SHP77 (cell line): ENCODE measurements at regions not wholly inside any gene's neighbourhood (a gene's known extent, or its start where the extent isn't known, plus 50 kb on each side); places are given as distances from the start of the nearest gene placed in this dataset.
"Not testable (repeated sequence)": the region's sequence is repeated elsewhere in the genome, so short reads cannot be mapped to it uniquely, and the experiment has no call there.

Experiments
- DNase-seq, 2 experiments: peaks; one replicate each; lab custom pipeline; 2025; lab: John Stamatoyannopoulos, UW

- DNase-seq, result no peak
Observed at GRCh38 chr2:144663207-144663606, 143.3 kb upstream of the ZEB2 start.

DNA sequence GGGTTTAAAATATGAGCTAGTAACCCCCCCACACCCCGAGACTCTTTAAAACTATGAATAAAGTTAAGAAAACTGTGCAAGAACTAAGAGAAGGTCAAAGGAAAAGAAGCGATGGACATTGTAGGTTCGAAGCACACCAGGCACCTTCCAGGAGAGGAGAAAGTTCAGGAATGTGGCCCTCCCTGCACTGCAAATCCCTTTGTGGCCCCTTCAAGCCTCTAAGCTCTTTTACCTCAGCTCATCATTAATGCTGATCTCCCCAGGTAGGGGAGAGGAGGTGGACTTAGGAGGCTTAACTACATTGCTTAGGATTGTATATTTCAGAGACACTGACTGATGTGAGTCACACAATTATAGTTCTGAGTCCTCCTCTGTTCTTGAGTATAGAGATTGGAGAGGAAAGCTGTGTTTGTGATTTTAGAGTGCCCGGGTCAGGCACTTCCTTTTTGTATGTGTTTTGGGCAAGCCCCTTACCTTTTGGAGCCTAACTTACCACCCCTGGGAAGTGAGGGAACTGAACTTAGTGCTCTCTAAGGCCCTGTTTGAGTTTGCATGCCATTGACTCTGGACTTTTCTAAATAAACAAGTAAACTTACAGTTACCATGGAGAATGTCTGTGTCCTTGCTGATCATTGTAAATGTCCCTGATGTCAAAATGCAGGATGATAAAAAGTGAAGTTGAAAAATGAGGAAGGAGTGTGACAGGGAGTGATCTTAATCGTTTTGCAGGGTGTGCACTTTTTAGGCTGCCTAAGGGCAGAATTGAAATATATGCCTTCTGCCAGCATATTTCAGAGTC is 140.8 kb upstream of the ZEB2 start:
- no peak for DNase-seq

GRCh38 chr2:144659731-144660275 is 139.9 kb upstream of the ZEB2 start:
- no peak for DNase-seq

GRCh38 chr2:144654523-144654922 is 134.6 kb upstream of the ZEB2 start:
- DNase-seq, result no peak

DNA sequence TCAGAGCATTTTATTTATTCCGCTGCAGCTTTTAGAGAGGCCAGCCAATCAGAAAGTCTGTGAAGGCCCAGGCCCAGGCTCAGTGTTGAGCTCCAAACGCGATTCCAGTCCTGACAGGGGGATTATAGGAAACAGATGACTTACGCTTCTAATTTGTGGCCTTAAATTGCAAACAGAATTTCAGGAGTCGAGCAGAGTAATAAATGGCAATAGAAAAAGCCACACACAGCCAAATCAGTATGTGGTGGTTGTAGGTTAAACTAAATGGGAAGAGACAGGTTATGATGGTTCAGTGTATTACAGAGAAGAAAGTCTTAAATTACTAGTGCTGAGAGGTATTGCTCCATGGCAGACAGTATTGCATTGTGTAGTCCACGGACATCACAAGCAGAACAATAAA is 131.0 kb upstream of the ZEB2 start:
- DNase-seq, result no peak

DNA sequence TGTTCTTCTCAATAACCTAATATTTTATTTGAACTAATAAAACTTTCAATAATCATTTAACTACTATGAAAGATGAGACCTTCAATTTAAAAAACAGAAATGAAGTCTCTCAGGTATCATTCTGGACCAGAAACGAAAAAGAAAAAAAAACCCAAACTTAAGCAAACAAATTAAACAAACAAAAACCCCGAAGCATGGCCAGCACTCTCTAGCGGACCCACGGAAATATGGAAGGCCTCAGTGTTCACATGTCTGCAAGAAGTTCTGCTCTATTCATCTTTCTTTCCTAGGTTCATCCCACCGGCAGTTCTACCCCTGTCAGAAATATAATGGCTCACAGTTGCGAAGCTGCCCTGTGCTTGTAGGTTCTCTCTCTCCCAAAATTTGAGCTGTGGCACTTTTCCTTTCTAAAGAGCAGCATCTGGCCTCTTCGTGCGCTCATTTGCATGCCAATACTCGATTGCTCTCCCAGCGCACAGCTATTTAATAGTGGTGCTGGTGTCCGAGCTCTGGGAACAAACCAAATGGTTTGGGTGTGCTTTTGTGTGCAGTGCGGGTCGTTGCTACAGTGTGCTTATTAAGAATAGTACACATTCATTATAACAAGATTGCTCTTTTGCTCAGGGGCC is 129.0 kb upstream of the ZEB2 start:
- no peak for DNase-seq

- no peak for DNase-seq
Observed at GRCh38 chr2:144645083-144645778, 125.3 kb upstream of the ZEB2 start.

- no peak for DNase-seq
Observed at GRCh38 chr2:144644549-144644948, 124.6 kb upstream of the ZEB2 start.

GRCh38 chr2:144643537-144644336 is 123.8 kb upstream of the ZEB2 start:
- no peak for DNase-seq

DNA sequence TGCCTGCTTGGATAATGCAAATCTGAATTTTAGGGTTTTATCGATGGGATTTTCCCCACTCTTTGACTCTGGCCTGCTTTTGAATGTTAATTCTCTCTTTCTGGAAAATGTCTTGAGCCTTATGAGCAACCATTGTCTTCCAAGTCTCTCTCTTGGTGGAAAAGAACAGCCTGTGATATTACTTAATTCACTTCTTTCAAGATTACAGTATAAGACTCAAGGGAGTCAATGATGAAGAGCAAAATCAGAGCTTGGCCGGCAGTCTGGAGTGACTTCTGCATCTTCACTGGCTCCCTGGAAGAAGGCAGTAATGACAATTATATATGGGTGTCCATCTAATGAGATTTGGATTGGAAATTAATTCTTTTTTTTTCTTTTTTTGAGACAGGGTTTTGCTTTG is 122.9 kb upstream of the ZEB2 start:
- DNase-seq, result no peak

GRCh38 chr2:144642131-144642530 is 122.2 kb upstream of the ZEB2 start:
- no peak for DNase-seq

GRCh38 chr2:144638250-144638649 is 118.3 kb upstream of the ZEB2 start:
- DNase-seq, result not testable (repeated sequence)

DNA sequence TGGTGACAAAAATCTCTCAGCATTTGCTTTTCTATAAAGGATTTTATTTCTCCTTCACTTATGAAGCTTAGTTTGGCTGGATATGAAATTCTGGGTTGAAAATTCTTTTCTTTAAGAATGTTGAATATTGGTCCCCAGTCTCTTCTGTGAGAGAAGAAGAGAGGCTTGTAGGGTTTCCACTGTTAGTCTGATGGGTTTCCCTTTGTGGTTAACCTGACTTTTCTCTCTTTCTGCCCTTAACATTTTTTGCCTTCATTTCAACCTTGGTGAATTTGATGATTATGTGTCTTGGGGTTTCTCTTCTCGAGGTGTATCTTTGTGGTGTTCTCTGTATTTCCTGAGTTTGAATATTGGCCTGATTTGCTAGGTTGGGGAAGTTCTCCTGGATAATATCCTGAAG is 116.9 kb upstream of the ZEB2 start:
- DNase-seq, result not testable (repeated sequence)

GRCh38 chr2:144632809-144633208 is 112.9 kb upstream of the ZEB2 start:
- no peak for DNase-seq

DNA sequence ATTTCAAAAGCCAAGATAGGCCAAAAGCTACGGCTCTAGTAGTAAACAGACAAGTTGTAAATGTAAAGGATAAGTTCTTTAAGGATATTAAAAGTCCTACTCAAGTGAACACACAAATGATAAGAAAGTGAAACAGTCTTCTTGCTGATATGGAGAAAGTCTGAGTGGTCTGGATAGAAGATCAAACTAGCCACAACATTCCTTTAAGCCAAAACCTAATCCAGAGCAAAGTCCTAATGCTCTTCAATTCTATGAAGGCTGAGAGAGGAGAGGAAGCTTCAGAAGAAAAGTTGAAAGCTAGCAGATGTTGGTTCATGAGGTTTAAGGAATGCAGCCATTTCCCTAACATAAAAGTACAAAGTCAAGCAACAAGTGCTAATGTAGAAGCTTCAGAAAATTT is 111.7 kb upstream of the ZEB2 start:
- no peak for DNase-seq

GRCh38 chr2:144630459-144631215 is 110.7 kb upstream of the ZEB2 start:
- no peak for DNase-seq

DNA sequence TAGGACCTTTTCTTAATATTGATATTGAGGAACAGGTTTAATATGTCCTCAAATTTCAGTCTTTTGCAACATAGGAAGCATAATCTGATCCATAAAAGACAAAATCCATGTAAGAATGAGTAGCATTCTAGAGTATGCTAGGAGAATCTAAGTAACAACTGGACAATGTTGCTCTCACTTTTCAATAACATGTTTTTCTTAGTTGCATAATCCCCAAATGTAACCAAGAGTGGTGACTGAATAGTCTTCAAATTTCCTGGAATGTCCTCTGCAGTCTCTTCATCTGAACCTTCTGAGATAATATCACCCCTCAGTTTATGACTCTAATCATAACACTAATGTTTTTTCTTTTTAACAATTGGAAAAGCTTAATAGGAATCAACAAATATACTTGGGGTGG is 110.0 kb upstream of the ZEB2 start:
- DNase-seq, result no peak

GRCh38 chr2:144628566-144628965 is 108.6 kb upstream of the ZEB2 start:
- no peak for DNase-seq

- DNase-seq, result no peak
Observed at GRCh38 chr2:144625626-144626025, 105.7 kb upstream of the ZEB2 start.

GRCh38 chr2:144625226-144625625 is 105.3 kb upstream of the ZEB2 start:
- no peak for DNase-seq

DNA sequence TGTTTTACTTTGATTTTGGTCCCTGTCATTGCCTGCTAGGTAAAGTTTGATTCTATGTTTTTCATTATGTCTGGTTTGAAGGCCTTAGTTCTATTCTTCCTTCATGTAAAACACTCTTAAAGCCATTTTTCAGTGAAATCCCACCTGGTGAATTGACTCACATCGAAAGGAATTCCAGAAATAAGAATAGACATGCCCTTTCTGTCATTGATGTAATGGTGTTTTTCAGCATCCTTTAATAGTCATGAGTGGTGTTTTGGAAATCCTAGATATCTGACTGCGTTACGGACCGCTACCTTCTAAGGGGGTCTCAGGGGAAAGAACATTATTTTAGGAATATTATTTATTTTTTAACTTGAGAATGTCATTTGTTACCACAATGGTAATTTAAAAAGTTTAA is 104.5 kb upstream of the ZEB2 start:
- DNase-seq, result no peak
